MCF 10A (cell line): ENCODE measurements at regions not wholly inside any gene's neighbourhood (a gene's known extent, or its start where the extent isn't known, plus 50 kb on each side); places are given as distances from the start of the nearest gene placed in this dataset.

Experiments used
- BruUV-seq: library from RNA; stranded (reverse); fragments of 400-500 nt; replicated peaks from 2 replicates; lab custom pipeline; 2021; lab: Mats Ljungman, UMichigan
- CTCF ChIA-PET: fragments of 300-600 bp; sonication (Branson Sonifier 250); formaldehyde crosslinking; extraction: SDS; loops from one replicate; lab custom pipeline; 2021; ENCODE audit warnings: antibody characterized with exemption, inconsistent platforms; lab: Yijun Ruan, JAX
- POLR2A ChIA-PET: fragments of 300-600, 350-650 bp; sonication (Branson Sonifier 250); formaldehyde crosslinking; extraction: SDS; loops from one replicate; lab custom pipeline; 2020; ENCODE audit warnings: antibody characterized with exemption, inconsistent platforms; lab: Yijun Ruan, JAX
- DNase-seq: peaks from one replicate; pipeline ENCODE4 v3.0.0-alpha.2; 2018; ENCODE audit not compliant: unreplicated experiment
- H3K27ac Mint-ChIP-seq: one replicate; pipeline ENCODE4 v1.8.0; 2022; ENCODE audit warnings: mild to moderate bottlenecking, low read depth, mixed read lengths; ENCODE audit not compliant: unreplicated experiment
- H3K27me3 Mint-ChIP-seq: one replicate; pipeline ENCODE4 v1.8.0; 2022; ENCODE audit warnings: mixed read lengths; ENCODE audit not compliant: insufficient read depth, unreplicated experiment
- H3K36me3 Mint-ChIP-seq: one replicate; pipeline ENCODE4 v1.8.0; 2022; ENCODE audit warnings: mild to moderate bottlenecking, moderate library complexity, mixed read lengths; ENCODE audit not compliant: insufficient read depth, unreplicated experiment
- H3K4me1 Mint-ChIP-seq: one replicate; pipeline ENCODE4 v1.8.0; 2022; ENCODE audit warnings: mixed read lengths; ENCODE audit not compliant: insufficient read depth, unreplicated experiment
- H3K4me3 Mint-ChIP-seq: one replicate; pipeline ENCODE4 v1.8.0; 2022; ENCODE audit warnings: mild to moderate bottlenecking, moderate library complexity, mixed read lengths; ENCODE audit not compliant: unreplicated experiment
- H3K9me3 Mint-ChIP-seq: one replicate; pipeline ENCODE4 v1.8.0; 2022; ENCODE audit warnings: mixed read lengths; ENCODE audit not compliant: unreplicated experiment
- intact Hi-C: fragments of 100-400 bp; cut with micrococcal nuclease; formaldehyde crosslinking; loops from 2 replicates; pipeline ENCODE4 v1.14.1; 2022
- TF ChIP-seq, protein P1 (sequence below): fragments of 200-600 bp; IDR thresholded peaks from one replicate; pipeline ENCODE4 v1.8.0; 2022; ENCODE audit warnings: antibody characterized with exemption, mild to moderate bottlenecking; ENCODE audit not compliant: unreplicated experiment

DNA sequence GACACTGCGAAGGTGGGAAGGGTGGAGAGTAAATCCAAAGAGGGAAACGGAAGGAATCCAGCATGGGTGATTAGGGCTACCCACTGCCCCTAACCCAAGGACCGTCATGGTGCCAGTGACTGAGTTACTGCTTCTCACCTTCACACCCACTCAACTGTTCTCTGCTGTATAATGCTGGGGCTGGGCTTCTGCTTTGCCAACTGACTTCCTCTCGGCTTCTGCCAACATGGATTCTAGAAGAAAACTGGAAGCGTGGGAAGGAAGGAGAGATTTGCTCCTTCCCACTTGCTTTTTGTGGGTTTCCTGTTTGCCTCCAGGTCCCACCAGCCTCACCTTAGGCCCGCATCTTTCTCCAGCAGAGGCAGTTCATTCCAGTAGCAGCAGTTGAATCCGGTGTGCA, 153.5 kb upstream of the RAI14 start:
- peaks cover 19% of the 10 kb centered on the region for H3K4me1 Mint-ChIP-seq

DNA sequence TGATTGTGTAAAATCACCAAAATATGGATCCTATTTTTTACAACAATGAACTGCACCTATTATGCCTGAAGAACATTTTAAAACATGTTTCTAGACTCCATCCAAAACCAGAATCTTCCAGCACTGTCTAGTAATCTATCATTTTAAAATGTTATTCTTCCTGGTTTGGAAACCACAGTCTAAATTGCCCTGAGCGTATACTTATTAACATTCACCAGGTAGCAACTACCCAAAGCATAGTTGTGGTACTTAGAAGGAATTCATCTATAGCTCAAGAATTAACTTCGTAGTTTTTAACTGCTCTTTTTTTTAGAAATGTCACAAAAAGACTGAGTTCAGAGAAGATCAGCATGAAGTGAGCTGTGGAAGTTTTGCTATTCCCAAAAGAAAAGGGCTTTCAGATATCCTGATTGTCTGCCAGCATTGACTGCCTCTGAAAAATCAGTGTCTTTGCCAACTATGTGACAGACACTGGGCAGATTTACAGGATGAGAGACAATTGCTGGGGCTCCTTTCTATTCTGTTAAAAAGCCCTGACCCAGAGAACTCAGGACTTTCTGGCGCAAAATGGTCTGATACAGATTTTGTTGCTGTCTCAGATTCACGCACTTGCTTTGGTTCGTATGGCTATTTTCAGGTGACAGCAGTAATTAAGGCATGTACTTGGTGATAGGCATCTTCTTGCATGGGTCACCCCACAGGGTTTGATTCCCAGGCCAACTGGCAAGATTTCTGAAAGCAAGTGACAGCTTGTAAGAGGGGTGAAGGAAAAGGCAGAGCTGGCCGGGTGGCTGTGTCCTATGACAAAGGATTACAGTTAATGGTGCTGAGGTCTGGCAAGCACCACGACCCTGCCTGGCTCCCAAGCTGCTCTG, 152.5 kb upstream of the RAI14 start:
- H3K27ac Mint-ChIP-seq = no peak overlapping the region
- peaks cover 16% of the 10 kb centered on the region for H3K4me1 Mint-ChIP-seq
- CTCF ChIA-PET = interaction anchor here (0.6 to 3.2 kb wide), 7 partner anchors 17 to 435 kb away, joined by 3 to 17 read pairs (median 6); no protein-coding TSS in a partner anchor
- no peak overlapping the region for H3K4me3 Mint-ChIP-seq
- DNase-seq = no peak
- H3K36me3 Mint-ChIP-seq = no peaks in the 10 kb centered on the region
- no TSS peak for BruUV-seq
- POLR2A ChIA-PET = interaction anchor here (0.6 kb wide), 1 partner anchor 414 kb away, joined by 3 read pairs; no protein-coding TSS in a partner anchor
- intact Hi-C loops = no loop called here
- no peaks in the 10 kb centered on the region for H3K27me3 Mint-ChIP-seq
- no peaks in the 10 kb centered on the region for H3K9me3 Mint-ChIP-seq
- TF ChIP-seq, protein P1, sequence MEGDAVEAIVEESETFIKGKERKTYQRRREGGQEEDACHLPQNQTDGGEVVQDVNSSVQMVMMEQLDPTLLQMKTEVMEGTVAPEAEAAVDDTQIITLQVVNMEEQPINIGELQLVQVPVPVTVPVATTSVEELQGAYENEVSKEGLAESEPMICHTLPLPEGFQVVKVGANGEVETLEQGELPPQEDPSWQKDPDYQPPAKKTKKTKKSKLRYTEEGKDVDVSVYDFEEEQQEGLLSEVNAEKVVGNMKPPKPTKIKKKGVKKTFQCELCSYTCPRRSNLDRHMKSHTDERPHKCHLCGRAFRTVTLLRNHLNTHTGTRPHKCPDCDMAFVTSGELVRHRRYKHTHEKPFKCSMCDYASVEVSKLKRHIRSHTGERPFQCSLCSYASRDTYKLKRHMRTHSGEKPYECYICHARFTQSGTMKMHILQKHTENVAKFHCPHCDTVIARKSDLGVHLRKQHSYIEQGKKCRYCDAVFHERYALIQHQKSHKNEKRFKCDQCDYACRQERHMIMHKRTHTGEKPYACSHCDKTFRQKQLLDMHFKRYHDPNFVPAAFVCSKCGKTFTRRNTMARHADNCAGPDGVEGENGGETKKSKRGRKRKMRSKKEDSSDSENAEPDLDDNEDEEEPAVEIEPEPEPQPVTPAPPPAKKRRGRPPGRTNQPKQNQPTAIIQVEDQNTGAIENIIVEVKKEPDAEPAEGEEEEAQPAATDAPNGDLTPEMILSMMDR = no peak

More for the DNA sequence above, 153.5 kb upstream of the RAI14 start:
- ChIA-PET CTCF (interaction anchor here (1.0 to 2.6 kb wide), 3 partner anchors 21 to 436 kb away, joined by 3 to 8 read pairs (median 6); no protein-coding TSS in a partner anchor), POLR2A (no interaction called here)
- Mint-ChIP-seq H3K27ac (no peak overlapping the region), H3K4me3 (no peak overlapping the region), H3K36me3 (no peaks in the 10 kb centered on the region), H3K9me3 (no peaks in the 10 kb centered on the region), H3K27me3 (no peaks in the 10 kb centered on the region)
- no peak for DNase-seq
- intact Hi-C loops = no loop called here
- TF ChIP-seq, protein P1 = no peak
- no TSS peak for BruUV-seq

DNA sequence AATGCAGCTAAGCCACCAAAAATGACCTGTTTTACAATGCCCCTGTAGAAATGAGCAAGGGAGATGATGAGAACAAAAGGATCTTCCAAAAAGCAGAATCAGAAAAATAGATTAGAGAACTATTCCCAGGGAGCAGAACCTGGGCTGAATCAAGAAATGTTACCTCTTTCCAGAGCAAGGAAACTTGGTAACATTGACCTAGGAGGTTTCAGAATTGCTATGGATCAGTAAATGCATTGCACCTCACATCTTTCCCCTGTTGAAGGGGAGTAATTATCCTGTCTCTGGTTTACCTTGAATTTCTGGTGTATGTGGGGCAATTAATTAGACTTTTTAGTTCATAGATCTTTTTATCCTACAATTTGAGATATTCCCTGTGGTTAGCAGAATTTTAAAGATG, 151.2 kb upstream of the RAI14 start:
- H3K4me1 Mint-ChIP-seq = peaks cover 16% of the 10 kb centered on the region
- H3K36me3 Mint-ChIP-seq = no peaks in the 10 kb centered on the region
- BruUV-seq = no TSS peak
- no peaks in the 10 kb centered on the region for H3K9me3 Mint-ChIP-seq
- TF ChIP-seq, protein P1 = no peak
- H3K27ac Mint-ChIP-seq = no peak overlapping the region
- intact Hi-C loops = no loop called here
- H3K4me3 Mint-ChIP-seq = no peak overlapping the region
- CTCF ChIA-PET = interaction anchor here (1.2 to 3.2 kb wide), 3 partner anchors 18 to 20 kb away, joined by 3 to 17 read pairs (median 3); no protein-coding TSS in a partner anchor
- DNase-seq = no peak
- POLR2A ChIA-PET = no interaction called here
- no peaks in the 10 kb centered on the region for H3K27me3 Mint-ChIP-seq

DNA sequence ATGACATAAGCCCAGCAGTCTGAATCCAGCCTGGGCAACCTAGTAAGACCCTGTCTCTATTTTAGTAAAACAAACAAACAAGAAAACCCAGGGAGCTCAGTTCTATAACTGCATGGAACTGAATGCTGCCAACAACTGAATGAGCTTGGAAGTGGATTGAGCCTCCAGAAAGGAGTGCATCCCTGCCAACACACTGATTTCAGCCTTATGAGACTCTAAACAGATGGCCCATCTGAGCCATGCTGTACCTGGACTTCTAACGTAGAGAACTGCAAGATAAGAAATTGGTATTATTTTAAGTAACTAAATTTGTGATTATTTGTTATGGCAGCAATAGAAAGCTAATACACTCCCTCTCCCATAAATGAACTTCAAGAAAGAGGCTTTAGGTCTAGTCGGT, 150.4 kb upstream of the RAI14 start:
- ChIA-PET POLR2A (interaction anchor here (0.7 kb wide), 1 partner anchor 410 kb away, joined by 4 read pairs; no protein-coding TSS in a partner anchor), CTCF (interaction anchor here (1.2 to 3.2 kb wide), 3 partner anchors 17 to 21 kb away, joined by 3 to 17 read pairs (median 3); no protein-coding TSS in a partner anchor)
- Mint-ChIP-seq H3K4me3 (no peak overlapping the region), H3K36me3 (no peaks in the 10 kb centered on the region), H3K27me3 (no peaks in the 10 kb centered on the region), H3K4me1 (peaks cover 10% of the 10 kb centered on the region), H3K27ac (no peak overlapping the region), H3K9me3 (no peaks in the 10 kb centered on the region)
- DNase-seq = no peak
- TF ChIP-seq, protein P1 = no peak
- intact Hi-C loops = no loop called here
- no TSS peak for BruUV-seq
